Suppressor macrophage (primary cell): ENCODE measurements at regions not wholly inside any gene's neighbourhood (a gene's known extent, or its start where the extent isn't known, plus 50 kb on each side); places are given as distances from the start of the nearest gene placed in this dataset.
"Not testable (repeated sequence)": the region's sequence is repeated elsewhere in the genome, so short reads cannot be mapped to it uniquely, and the experiment has no call there.

Experiments
- DNase-seq, 4 experiments: peaks; one replicate each; pipeline ENCODE4 v3.0.0-alpha.2; 2020 to 2022

DNA sequence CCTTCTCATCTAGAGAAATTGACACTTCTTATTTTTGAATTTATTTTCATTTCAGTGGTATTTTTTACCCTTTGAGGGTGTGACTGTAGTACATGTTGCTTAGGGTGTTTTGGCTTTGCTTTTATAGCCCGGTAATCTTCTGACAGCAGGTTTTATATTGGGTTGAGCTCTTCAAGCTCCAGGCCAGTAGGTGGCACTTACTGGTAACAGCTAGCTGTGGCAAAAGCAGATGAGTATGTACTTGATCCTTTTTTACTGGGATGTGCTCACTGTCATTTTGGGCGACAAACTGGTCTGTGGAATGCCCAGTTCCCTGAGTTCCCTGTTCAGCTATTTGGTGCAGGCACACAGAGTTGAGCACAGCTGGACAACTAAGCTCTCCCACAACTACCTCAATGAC, 916.2 kb upstream of the B3GALT2 start:
- DNase-seq = peak in 1 of 4 experiments; percentile 1

DNA sequence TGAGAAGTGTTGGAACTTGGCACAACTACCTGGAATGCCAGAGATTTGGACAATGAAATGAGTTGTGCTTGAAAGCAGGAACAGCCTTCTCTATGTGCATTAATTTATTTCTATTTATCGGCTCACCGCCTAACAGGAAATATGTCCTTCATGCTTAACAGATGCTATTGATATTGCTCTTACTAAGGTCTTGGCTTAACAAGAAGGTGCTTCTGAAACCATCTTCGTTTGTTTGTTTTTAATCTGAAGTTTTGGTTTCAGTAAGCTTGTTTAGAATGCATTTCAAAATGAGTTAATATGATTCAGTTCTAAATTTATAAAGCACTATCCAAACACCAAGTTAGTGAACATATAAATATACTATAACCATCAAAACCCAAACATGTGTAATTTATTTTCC, 898.3 kb upstream of the B3GALT2 start:
- no peak for DNase-seq

DNA sequence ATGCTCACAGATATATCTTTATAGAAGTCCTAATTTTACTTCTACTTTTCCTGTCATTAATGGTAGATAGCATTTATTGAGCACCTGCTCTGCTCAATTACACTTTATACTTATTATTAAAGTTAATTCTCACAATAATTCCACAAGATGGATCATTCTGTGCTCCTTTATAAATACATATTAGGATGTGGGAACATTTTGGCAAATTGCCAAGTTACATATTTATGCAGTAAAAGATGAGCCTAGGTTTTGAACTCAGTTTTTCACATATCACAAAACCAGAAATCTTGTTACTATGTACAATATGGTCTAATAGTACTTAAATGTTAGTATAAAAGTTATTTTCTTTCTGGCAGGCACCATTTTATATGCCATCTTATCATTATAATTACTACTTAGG, 895.0 kb upstream of the B3GALT2 start:
- peak in 1 of 4 experiments; percentile 18 for DNase-seq

DNA sequence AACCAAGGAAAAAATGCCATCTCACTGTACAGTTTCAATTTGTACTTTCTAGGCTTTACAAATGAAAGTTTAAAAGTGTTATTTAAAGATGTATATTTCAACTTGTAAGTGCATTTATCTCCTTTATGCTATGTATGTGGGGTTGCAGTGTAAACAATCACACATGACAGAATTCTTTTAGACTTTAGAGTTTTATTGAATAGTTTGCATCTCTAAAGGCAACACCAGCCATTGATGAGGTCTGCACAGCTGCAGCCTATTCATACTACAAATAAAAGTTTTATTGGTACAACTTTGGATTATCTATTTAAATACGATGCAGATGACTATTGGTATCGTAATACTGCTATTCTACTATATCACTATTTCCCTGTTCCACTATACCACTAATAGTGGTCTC, 894.4 kb upstream of the B3GALT2 start:
- no peak for DNase-seq

DNA sequence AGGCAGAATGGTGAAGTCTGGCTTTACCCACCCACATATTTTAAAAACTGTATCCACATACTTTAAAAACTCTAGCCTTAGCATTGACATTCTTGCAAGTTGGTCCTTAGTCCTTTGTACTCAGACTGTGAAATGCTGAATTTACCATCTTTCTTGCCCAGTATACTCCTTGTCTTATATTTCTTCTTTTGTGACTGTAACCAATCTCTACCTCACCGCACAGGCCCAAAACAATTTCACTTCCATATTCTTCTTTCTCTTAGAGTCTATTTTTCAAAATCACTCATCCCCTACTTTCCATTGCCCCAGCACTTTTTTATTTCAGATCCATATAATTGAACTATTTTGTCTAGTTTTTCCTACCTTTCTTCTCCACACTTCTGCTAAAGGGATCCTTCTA, 892.4 kb upstream of the B3GALT2 start:
- no peak for DNase-seq

DNA sequence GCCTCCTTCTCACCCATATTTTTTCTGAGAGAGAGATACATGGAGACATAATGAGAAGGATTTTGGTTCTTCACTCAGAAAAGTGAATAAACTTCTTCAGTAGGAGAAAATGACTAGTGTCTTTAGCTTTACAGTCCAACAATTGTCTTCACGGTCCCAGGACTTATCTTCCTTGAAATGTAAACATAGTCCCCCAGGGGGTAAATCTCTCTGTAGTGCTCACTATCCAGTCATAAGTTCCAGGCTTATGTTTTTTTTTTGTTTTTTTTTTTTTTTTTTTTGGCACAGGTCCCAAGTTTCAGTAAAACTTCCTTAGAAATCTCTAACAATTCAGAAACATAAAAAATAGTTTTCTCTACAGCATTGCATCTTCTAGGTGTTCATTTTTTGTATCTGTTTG, 890.2 kb upstream of the B3GALT2 start:
- no peak for DNase-seq

DNA sequence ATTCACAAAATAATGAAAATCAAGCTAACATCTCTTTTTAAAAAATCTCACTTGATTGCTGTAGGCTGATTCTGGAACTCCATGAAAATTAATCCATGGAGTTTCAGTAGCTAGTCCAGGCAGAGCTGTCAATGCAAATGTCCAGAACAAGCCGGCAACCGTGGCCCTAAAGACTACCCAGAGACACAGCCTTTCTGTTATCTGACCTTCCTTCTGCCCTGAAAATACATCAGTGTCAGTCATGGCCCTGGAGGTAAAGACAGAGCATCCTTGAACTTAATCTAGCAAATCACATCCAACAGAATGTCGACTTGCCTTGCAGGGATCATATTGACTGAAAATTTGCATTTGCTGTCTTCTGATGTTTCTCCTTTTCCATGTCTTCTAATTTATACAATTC, 887.4 kb upstream of the B3GALT2 start:
- no peak for DNase-seq

DNA sequence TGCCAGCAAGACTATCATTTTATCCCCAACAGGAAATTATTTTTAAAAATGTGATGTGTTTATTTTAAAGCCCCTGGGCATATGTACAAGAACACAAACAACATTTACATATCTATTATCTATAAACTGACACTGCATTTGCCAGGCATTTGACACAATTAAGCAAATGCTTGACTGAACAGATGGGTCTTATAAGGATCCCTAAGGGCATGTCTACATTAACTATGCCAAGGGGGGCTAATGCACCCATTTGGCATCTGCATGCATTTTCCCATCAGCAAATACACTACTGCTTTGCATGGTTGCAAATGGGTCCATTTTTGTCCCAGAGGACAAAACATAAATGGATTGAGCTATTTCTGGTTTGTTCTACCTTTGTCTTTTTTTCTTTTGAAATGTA, 884.8 kb upstream of the B3GALT2 start:
- no peak for DNase-seq

DNA sequence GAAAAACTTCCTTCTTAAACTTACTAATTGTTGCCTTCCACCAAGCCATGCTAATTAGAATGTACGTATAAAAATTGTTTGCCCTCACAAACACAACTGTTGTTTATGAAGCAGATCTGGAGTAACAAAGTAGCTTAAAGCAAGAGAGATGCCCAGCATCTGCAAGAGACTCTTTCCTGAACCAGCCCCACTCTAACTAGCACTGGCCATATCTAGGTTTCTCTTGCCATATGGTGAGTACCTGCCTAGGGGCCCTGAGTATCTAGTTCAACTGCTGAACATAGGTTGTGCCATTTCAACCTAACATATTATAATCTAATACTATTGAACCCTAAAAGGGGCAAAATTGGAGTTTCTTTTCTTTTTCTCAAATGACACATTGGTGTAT, 883.4 kb upstream of the B3GALT2 start:
- no peak for DNase-seq

DNA sequence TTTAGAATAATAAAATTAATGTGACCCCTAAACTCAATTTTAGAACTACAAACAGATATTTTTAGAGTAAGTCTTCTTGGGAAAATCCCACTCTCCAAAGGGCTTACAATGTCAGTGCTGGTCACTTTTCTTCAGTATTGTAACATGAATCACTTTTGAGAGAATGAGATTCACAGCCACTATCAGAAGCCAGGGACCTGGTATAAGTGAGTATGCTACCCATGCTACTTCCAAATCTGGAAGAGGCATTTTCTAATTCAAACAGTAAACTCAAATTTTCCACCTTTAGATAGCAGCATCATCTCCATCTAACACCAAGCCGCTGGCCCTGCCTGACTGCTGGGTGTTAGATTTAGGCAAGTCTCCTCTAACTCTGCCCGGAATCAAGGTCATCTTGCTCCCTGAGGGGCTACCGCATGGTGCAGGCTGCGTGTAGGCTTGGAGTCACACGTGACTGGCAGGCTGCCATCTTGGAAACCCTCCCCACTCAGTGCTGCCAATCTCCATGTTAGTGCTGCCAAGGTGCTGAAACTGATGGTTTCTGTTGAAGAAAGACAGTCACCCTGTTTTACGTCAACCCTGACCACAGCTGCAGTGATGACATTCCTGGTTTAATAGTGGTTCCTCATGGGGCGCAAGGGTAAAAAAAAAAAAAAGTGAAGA, 882.9 kb upstream of the B3GALT2 start:
- DNase-seq = peak; percentile 36 to 54 (median 44)

DNA sequence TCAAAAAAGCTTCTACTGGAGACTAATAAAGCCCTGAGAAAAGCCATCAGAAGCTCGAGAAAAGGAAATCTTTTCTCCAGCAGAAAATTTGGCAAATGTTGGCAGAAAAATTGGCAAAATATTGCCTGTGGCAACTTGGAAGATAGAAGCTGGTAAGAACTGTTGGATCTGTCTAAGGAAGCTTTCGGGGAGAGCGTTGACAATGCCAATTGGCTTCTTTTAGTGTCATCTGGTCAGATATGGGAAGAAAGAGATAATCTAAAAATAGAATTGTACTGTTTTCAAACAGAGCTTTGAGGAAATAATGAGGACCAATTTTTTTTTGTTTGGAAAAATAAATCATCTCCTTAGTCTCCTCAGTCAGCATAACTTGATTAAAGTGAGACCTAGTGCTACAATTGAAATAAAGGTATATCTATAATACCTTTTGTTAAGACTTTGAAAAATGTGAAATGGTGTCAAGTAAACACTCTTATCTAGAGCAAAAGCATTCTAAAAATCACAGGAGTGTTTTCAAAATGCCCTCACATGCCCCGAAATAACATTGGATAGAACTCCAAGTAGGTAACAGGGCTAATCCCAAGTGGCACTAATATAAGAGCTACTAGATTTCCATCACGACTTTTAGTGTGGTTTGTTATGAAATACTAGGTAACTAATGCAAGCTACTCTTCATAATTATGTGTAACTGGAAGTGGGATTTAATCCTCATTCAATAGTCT, 882.2 kb upstream of the B3GALT2 start:
- DNase-seq = no peak

DNA sequence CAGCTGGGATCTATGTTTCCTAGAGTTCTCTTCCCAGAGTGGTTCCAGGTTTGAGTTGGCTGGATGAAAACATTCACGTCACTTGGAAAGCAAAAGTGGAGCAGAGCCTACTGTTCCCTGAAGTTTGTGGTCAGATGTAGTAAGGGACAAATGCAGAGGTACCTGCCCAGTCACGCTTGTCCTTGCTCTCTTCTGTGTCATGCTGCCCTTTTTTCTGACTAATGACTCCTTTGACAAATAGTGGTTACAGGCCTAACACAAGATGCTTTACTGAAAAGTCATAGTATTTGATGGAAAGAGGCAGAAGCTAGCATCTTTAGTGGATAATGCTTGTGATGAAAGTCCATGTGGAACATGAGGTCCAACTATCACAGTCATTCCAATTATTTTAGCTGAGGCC, 881.4 kb upstream of the B3GALT2 start:
- no peak for DNase-seq

DNA sequence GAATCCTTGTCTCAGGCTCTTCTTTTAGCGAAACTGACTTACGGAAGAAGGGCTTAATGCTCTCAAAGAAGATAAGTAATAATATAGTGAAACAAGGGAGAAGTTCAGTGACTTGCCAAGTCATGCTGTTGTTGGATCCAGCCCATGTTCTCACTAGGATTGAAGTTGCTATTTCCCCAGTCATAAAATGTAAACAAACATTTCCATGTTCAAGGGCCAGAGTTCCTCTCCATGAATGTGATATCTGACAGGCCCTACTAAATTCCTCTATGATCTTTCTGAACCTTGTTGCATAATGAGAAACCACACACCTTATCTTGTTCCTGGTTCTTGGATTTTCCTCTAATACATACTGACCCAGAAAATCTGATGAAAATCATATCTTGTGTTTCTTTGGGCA, 876.5 kb upstream of the B3GALT2 start:
- DNase-seq = no peak

DNA sequence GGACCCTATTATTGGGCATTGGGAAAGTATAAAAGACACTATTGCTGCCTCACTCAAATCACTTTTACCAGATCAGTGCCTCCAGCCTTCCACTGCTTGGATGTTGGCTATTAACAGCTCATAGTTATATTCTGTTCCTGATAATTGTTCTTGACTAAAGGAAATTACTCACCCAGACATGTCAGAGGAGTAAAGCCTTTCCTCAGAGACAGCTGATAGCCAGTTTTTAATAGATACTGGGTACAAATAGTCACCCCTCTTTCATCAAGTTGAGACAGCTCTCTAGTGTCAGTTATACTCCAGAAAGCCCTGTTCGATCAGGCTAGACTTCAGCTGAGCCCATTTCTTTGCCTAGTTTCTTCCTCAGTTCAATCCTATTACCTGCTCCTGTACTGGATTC, 876.1 kb upstream of the B3GALT2 start:
- no peak for DNase-seq

DNA sequence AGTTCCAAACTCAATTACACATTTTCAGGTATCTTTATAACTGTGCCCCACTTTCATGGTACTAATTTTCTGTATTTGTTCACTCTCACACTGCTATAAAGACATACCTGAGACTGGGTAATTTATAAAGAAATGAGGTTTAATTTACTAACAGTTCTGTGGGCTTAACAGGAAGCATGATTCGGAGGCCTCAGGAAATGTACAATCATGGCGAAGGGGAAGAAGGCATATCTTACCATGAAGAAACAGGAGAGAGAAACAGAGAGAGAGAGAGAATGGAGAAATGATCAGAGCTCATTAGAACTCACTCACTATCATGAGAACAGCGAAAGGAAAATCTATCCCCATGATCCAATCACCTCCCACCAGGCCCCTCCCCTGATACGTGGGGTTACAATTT, 874.1 kb upstream of the B3GALT2 start:
- no peak for DNase-seq

DNA sequence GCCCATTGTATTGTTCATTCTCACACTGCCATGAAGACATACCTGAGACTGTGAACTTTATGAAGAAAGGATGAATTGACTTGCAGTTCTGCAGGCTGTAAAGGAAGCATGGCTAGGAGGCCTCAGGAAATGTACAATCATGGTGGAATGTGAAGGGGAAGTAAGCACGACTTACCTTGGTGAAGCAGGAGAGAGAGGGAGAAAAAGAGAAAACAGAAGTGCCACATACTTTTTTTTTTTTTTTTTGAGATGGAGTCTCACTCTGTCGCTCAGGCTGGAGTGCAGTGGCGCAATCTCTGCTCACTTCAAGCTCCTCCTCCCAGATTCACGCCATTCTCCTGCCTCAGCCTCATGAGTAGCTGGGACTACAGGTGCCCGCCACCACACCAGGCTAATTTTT, 871.9 kb upstream of the B3GALT2 start:
- DNase-seq = not testable (repeated sequence)

DNA sequence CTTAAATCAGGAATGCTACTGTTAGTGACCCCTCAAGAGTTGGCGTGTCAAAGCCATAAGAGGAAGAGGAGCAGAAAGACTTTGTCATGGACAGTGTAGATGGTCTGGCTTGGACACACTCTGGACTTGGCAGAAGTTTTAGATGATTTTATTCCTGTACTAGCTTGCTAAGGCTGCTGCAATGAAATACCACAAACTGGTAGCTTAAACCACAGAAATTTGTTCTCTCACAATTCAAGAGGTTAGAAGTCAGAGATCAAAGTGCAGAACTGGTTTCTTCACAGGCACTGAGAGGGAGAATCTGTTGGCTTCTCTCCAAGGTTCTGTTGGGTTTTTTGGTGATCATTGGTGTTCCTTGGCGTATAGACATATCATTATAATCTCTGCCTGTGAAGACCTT, 869.8 kb upstream of the B3GALT2 start:
- no peak for DNase-seq

DNA sequence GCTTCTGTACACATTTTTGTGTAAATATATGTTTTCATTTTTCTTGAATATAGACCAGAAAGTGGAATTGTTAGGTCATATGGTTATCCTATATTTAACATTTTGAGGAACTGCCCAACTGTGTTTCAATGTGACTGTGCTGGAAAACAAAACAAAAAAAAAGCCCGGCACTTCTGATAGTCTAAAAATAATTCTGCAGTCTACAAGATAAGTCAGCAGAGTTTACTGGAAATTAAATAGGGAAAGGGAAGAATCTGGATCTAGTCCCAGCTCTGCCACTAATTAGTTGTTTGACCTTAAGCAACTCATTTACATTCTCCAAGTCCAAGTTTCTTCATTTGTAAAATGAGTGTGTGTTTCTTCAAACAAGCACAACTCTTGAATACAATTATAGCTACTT, 869.1 kb upstream of the B3GALT2 start:
- DNase-seq = peak in 3 of 4 experiments; percentile 3 to 38 (median 36)

DNA sequence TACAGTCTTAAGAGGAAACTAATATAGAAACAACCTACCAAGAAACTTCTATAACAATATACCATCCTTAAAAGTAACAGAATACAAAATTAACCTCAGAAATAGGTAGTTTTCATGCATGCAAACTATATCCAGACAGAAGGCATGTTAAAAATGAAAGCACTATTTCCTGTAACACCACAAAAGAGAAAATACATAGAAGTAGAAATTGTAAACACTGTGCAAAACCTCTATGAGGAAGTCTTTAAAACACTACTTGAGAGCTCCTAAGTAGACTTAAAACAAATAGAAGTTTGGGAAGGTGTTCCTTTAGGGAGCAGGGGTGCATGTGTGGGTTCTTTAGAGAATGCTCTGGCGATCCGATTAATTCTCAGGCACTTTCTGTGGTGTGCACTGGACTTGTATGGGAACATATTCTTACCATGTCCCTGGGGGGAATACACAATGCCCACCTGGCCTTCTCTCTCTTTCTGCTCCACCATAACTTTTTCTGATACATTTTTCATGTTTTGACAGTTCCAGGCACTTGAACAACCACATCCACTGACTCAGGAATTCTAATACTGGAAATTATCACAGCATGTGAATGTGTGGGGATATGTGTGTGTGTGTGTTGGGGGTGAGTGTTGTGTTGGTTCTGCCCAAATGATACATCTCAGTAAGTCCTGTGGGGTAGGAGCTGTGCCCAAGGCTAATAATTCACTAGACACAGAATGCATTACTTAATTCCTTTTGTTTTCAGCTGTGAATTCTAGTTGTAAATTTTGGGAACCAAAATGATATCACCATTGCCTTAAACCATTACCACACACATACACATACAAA, 866.3 kb upstream of the B3GALT2 start:
- no peak for DNase-seq

DNA sequence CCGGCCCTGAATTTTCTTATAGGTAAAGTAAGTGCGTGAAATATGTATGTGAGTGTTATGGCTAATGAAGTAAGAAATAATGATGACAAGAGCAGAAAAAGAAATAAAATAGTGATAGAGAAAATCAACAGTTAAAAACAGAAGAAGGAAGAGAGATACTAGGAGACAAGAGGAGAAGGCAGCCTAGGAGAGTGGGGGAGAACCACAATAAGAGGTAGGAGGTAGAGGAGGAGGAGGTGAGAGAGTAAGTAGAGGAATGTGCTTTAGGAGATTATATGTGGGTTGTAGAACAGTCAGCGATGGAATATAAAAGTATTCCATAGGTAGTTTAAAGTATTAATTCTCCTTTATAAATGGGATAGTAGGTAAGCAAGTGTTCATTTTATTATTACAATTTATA, 861.5 kb upstream of the B3GALT2 start:
- DNase-seq = no peak

DNA sequence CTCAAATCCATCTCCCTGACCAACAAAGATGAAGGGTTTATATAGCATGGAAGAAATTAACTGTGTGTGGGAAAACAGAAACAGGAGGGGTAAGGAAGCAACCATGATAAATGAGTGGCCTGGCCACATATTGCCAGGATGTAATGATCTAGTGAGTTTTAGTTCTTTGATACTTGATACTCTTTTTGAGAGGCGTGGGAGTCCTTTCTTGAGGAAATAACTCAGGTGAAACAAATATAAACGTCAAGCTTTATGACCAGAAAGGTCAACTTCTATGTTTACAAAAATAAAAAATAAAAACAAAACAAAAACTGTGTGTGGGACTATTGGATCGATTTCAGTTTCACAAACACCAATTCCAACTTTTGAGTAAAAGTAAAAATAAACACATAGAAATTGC, 860.8 kb upstream of the B3GALT2 start:
- no peak for DNase-seq

DNA sequence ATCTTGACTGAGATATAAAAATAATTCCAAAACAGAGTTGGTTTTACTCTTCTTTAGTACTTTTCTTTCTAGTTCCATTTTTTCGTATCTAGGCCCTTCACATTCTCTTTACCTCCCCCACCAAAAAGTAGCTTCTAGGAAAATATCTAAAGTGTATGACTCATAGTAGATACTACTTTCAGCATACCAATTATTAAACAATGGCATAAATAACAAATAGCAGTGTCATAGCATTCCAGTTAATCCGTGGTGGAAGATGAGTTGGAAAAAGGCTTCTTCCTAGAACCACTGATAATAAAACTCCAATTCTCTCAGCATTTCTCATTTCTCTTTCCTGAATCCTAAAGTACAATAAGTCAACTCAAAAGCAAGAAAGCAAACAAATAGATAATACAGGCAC, 859.0 kb upstream of the B3GALT2 start:
- no peak for DNase-seq

DNA sequence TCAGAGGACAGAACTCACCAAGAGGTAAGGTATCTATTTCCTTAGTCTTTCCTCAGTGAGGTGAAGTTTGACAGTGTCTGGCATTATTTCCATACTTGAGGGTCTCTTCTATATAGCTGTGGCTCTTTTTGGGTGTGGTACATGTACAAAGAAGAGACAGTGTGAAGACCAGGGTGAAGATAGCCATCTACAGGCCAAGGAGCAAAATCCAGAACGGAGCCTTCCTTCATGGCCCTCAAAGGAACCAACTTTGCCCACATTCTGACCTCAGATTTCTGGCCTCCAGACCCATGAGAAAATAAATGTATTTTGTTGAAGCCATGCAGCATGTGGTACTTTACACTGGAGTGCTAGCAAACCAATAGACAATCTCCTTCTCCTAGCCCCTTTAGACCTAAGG, 858.5 kb upstream of the B3GALT2 start:
- no peak for DNase-seq
